Neural cell (in vitro differentiated cells): ENCODE measurements at regions not wholly inside any gene's neighbourhood (a gene's known extent, or its start where the extent isn't known, plus 50 kb on each side); places are given as distances from the start of the nearest gene placed in this dataset.

Source experiments
- H2AFZ ChIP-seq: fragments of 200-600, 300-800 bp; sonication (generic), shearing (Covaris generic); 2 replicates; pipeline ENCODE4 v1.6.0; 2014; ENCODE audit warnings: low read depth, mild to moderate bottlenecking, antibody characterized with exemption, low read length, moderate library complexity
- H3F3A ChIP-seq: fragments of 200-600 bp; shearing (Covaris generic); 2 replicates; pipeline ENCODE4 v1.6.1; 2016; ENCODE audit warnings: mild to moderate bottlenecking, moderate library complexity, mixed read lengths, antibody characterized with exemption, low read length; ENCODE audit not compliant: insufficient read depth, poor library complexity, severe bottlenecking
- H3K27ac ChIP-seq: fragments of 200-600, 300-800 bp; sonication (generic), shearing (Covaris generic); 2 replicates; pipeline ENCODE4 v1.5.1; 2014; ENCODE audit warnings: mild to moderate bottlenecking, low read length, moderate library complexity
- H3K27me3 ChIP-seq: fragments of 300-800, 200-600 bp; sonication (generic), shearing (Covaris generic); 2 replicates; pipeline ENCODE4 v1.6.0; 2014; ENCODE audit warnings: mild to moderate bottlenecking, low read depth, low read length, moderate library complexity; ENCODE audit not compliant: insufficient read depth
- H3K36me3 ChIP-seq: fragments of 300-800, 200-600 bp; sonication (generic), shearing (Covaris generic); 2 replicates; pipeline ENCODE4 v1.5.1; 2014; ENCODE audit warnings: mild to moderate bottlenecking, antibody characterized with exemption, low read length, moderate library complexity; ENCODE audit not compliant: insufficient read depth
- H3K4me2 ChIP-seq: fragments of 300-800, 200-600 bp; sonication (generic), shearing (Covaris generic); 2 replicates; pipeline ENCODE4 v1.6.0; 2014; ENCODE audit warnings: mild to moderate bottlenecking, low read length
- H3K4me3 ChIP-seq: fragments of 300-800, 200-600 bp; sonication (generic), shearing (Covaris generic); 2 replicates; pipeline ENCODE4 v1.5.1; 2014; ENCODE audit warnings: mild to moderate bottlenecking, low read length, moderate library complexity
- H3K79me2 ChIP-seq: fragments of 200-600 bp; shearing (Covaris generic); replicated peaks from 2 replicates; pipeline ENCODE4 v1.6.0; 2014; ENCODE audit warnings: mild to moderate bottlenecking, low read length, moderate library complexity; ENCODE audit not compliant: insufficient read depth
- H3K9ac ChIP-seq: fragments of 300-800, 200-600 bp; sonication (generic), shearing (Covaris generic); 2 replicates; pipeline ENCODE4 v1.6.1; 2016; ENCODE audit warnings: mild to moderate bottlenecking, low read length, mixed read lengths
- H3K9me2 ChIP-seq: fragments of 200-600 bp; shearing (Covaris generic); 2 replicates; pipeline ENCODE4 v1.6.1; 2016; ENCODE audit warnings: mild to moderate bottlenecking, low read length, mixed read lengths; ENCODE audit not compliant: insufficient read depth
- H3K9me3 ChIP-seq: fragments of 200-600, 300-800 bp; sonication (generic), shearing (Covaris generic); 2 replicates; pipeline ENCODE4 v1.6.1; 2016; ENCODE audit warnings: mild to moderate bottlenecking, mixed run types, low read length, moderate library complexity, mixed read lengths
- H4K20me1 ChIP-seq: fragments of 200-600 bp; shearing (Covaris generic); 2 replicates; pipeline ENCODE4 v1.6.1; 2016; ENCODE audit warnings: mild to moderate bottlenecking, mixed run types; ENCODE audit not compliant: insufficient read depth
- CTCF ChIP-seq: fragments of 450-650 bp; IDR thresholded peaks from 2 replicates; pipeline ENCODE4 v1.5.1; 2014; ENCODE audit warnings: antibody characterized with exemption, mild to moderate bottlenecking, moderate library complexity; ENCODE audit not compliant: poor library complexity, severe bottlenecking
- EP300 ChIP-seq: fragments of 450-650 bp; conservative IDR thresholded peaks from 2 replicates; pipeline ENCODE4 v1.6.1; 2014; ENCODE audit warnings: antibody characterized with exemption, mild to moderate bottlenecking, moderate library complexity; ENCODE audit not compliant: poor library complexity, severe bottlenecking
- EZH2 ChIP-seq: fragments of 200-600, 300-800 bp; shearing (Covaris generic), sonication (generic); IDR thresholded peaks from 2 replicates; pipeline ENCODE4 v1.6.1; 2014; ENCODE audit warnings: antibody characterized with exemption, low read length, borderline replicate concordance, mild to moderate bottlenecking; ENCODE audit not compliant: insufficient read depth, poor library complexity, severe bottlenecking
- MXI1 ChIP-seq: fragments of 450-650 bp; conservative IDR thresholded peaks from 2 replicates; pipeline ENCODE4 v1.6.1; 2014; ENCODE audit warnings: antibody characterized with exemption, mild to moderate bottlenecking; ENCODE audit not compliant: poor library complexity, severe bottlenecking
- POLR2AphosphoS5 ChIP-seq: IDR thresholded peaks from 2 replicates; pipeline ENCODE4 v1.6.1; 2012
- RAD21 ChIP-seq: fragments of 450-650 bp; conservative IDR thresholded peaks from 2 replicates; pipeline ENCODE4 v1.6.1; 2014; ENCODE audit warnings: antibody characterized with exemption, mild to moderate bottlenecking, moderate library complexity
- REST ChIP-seq: IDR thresholded peaks from 2 replicates; pipeline ENCODE4 v1.6.1; 2012; ENCODE audit warnings: borderline replicate concordance
- SMC3 ChIP-seq: fragments of 450-650 bp; conservative IDR thresholded peaks from 2 replicates; pipeline ENCODE4 v1.6.1; 2014; ENCODE audit warnings: antibody characterized with exemption, mild to moderate bottlenecking, moderate library complexity; ENCODE audit not compliant: poor library complexity
- TAF1 ChIP-seq: IDR thresholded peaks from 2 replicates; pipeline ENCODE4 v1.6.1; 2012; ENCODE audit warnings: low read depth

GRCh38 chr1:47630346-47630745 is 192.5 kb downstream of the FOXD2 start:
- no peak overlapping the region for H2AFZ ChIP-seq
- no peaks in the 10 kb centered on the region for H3F3A ChIP-seq
- no peaks in the 10 kb centered on the region for H3K9me3 ChIP-seq
- TF ChIP-seq RAD21 (no peak), POLR2AphosphoS5 (no peak), EP300 (no peak), CTCF (no peak), REST (no peak), SMC3 (no peak), EZH2 (no peak), TAF1 (no peak), MXI1 (no peak)
- H3K36me3 ChIP-seq: no peaks in the 10 kb centered on the region
- no peaks in the 10 kb centered on the region for H3K27me3 ChIP-seq
- H3K27ac ChIP-seq: no peak overlapping the region
- no peaks in the 10 kb centered on the region for H4K20me1 ChIP-seq
- no peak overlapping the region for H3K9ac ChIP-seq
- H3K4me2 ChIP-seq: no peak overlapping the region
- H3K9me2 ChIP-seq: no peaks in the 10 kb centered on the region
- H3K79me2 ChIP-seq: no peaks in the 10 kb centered on the region
- no peak overlapping the region for H3K4me3 ChIP-seq

- H3K9me3 ChIP-seq: no peaks in the 10 kb centered on the region
- no peak overlapping the region for H3K4me3 ChIP-seq
- H3K9me2 ChIP-seq: no peaks in the 10 kb centered on the region
- H3K9ac ChIP-seq: no peak overlapping the region
- H3K79me2 ChIP-seq: no peaks in the 10 kb centered on the region
- no peaks in the 10 kb centered on the region for H3F3A ChIP-seq
- H4K20me1 ChIP-seq: no peaks in the 10 kb centered on the region
- TF ChIP-seq POLR2AphosphoS5: no peak
- no peak for TF ChIP-seq MXI1
- no peak for TF ChIP-seq REST
- TF ChIP-seq TAF1: no peak
- TF ChIP-seq CTCF: no peak
- no peak for TF ChIP-seq EP300
- TF ChIP-seq SMC3: no peak
- TF ChIP-seq RAD21: no peak
- no peak for TF ChIP-seq EZH2
- H3K36me3 ChIP-seq: no peaks in the 10 kb centered on the region
- H3K27ac ChIP-seq: no peak overlapping the region
- no peak overlapping the region for H3K4me2 ChIP-seq
- no peak overlapping the region for H2AFZ ChIP-seq
- H3K27me3 ChIP-seq: no peaks in the 10 kb centered on the region
Observed at GRCh38 chr1:47631411-47631995, 193.7 kb downstream of the FOXD2 start.
